DND-41 (cell line): ENCODE measurements at regions not wholly inside any gene's neighbourhood (a gene's known extent, or its start where the extent isn't known, plus 50 kb on each side); places are given as distances from the start of the nearest gene placed in this dataset.

Experiments used
- ATAC-seq: fragments of 200-7000 bp; cut with Tn5 transposase; 3 replicates; pipeline ENCODE4 v1.9.1; 2021; ENCODE audit warnings: low read depth; ENCODE audit not compliant: insufficient read depth
- DNase-seq: peaks from one replicate; pipeline ENCODE4 v3.0.0-alpha.2; 2020
- H2AFZ ChIP-seq: 2 replicates; pipeline ENCODE4 v1.6.0; 2012; ENCODE audit warnings: low read depth, low read length
- H3K27ac ChIP-seq: 2 replicates; pipeline ENCODE4 v1.5.1; 2012; ENCODE audit warnings: low read length, inconsistent platforms
- H3K27me3 ChIP-seq: fragments of 200-600 bp; sonication (generic); 2 replicates; pipeline ENCODE4 v1.6.0; 2012; ENCODE audit warnings: low read length, mild to moderate bottlenecking, inconsistent platforms; ENCODE audit not compliant: insufficient read depth, poor library complexity
- H3K36me3 ChIP-seq: 2 replicates; pipeline ENCODE4 v1.5.1; 2012; ENCODE audit warnings: low read length, inconsistent platforms; ENCODE audit not compliant: insufficient read depth
- H3K4me1 ChIP-seq: 2 replicates; pipeline ENCODE4 v1.5.1; 2012; ENCODE audit warnings: mild to moderate bottlenecking, low read length; ENCODE audit not compliant: insufficient read depth
- H3K4me2 ChIP-seq: 2 replicates; pipeline ENCODE4 v1.6.0; 2012; ENCODE audit warnings: mild to moderate bottlenecking, moderate library complexity, low read length, inconsistent platforms; ENCODE audit not compliant: insufficient read depth
- H3K4me3 ChIP-seq, 2 experiments: fragments of 200-600 bp in 1 of 2; shearing (Covaris generic) in 1 of 2; 2 replicates each; pipeline ENCODE4 v1.5.1; 2012 to 2016; ENCODE audit warnings: inconsistent platforms in 2 of 2, low read length in 2 of 2, mild to moderate bottlenecking in 2 of 2, low read depth in 1 of 2, moderate library complexity in 1 of 2
- H3K79me2 ChIP-seq: 2 replicates; pipeline ENCODE4 v1.6.0; 2012; ENCODE audit warnings: low read length, inconsistent platforms; ENCODE audit not compliant: insufficient read depth
- H3K9ac ChIP-seq: 2 replicates; pipeline ENCODE4 v1.6.0; 2012; ENCODE audit warnings: low read depth, mild to moderate bottlenecking, inconsistent platforms, low read length, moderate library complexity
- H3K9me3 ChIP-seq: 2 replicates; pipeline ENCODE4 v1.5.1; 2012; ENCODE audit warnings: low read length, moderate library complexity, mild to moderate bottlenecking, inconsistent platforms; ENCODE audit not compliant: insufficient read depth, severe bottlenecking
- H4K20me1 ChIP-seq: 2 replicates; pipeline ENCODE4 v1.6.0; 2012; ENCODE audit warnings: low read length; ENCODE audit not compliant: insufficient read depth
- EZH2 ChIP-seq: IDR thresholded peaks from 3 replicates; pipeline ENCODE4 v1.6.1; 2012; ENCODE audit warnings: borderline replicate concordance, low read depth, mild to moderate bottlenecking, moderate library complexity, low read length, inconsistent platforms; ENCODE audit not compliant: severe bottlenecking
- TF ChIP-seq, protein P1 (sequence below): IDR thresholded peaks from 2 replicates; pipeline ENCODE4 v1.5.1; 2012; ENCODE audit warnings: borderline replicate concordance, low read length, moderate library complexity, mild to moderate bottlenecking; ENCODE audit not compliant: poor library complexity, severe bottlenecking; ENCODE audit errors: extremely low read depth

DNA sequence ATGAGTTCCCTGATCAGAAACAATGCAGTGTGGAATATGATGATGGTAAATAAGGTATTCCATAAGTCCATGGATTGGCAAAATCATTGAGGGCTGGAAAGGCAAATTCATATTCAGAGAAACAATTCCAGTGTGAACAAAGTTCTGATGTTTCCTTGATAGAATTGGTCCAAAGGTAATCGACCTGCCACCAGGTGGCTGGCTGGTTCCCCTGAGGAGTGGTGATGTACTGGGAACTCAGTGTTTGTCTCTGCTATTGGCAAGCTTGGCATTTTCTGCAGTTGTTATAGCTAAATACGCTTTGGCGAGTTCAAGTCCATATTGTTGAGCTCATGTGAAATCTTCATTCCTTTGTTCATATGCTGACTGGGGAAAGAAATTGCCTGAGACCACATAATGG lies 165.5 kb upstream of the PTGFR start:
- no peak for ATAC-seq
- H3K4me1 ChIP-seq = no peaks in the 10 kb centered on the region
- no peak overlapping the region for H2AFZ ChIP-seq
- DNase-seq = no peak
- TF ChIP-seq, protein P1, sequence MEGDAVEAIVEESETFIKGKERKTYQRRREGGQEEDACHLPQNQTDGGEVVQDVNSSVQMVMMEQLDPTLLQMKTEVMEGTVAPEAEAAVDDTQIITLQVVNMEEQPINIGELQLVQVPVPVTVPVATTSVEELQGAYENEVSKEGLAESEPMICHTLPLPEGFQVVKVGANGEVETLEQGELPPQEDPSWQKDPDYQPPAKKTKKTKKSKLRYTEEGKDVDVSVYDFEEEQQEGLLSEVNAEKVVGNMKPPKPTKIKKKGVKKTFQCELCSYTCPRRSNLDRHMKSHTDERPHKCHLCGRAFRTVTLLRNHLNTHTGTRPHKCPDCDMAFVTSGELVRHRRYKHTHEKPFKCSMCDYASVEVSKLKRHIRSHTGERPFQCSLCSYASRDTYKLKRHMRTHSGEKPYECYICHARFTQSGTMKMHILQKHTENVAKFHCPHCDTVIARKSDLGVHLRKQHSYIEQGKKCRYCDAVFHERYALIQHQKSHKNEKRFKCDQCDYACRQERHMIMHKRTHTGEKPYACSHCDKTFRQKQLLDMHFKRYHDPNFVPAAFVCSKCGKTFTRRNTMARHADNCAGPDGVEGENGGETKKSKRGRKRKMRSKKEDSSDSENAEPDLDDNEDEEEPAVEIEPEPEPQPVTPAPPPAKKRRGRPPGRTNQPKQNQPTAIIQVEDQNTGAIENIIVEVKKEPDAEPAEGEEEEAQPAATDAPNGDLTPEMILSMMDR = no peak
- no peak for TF ChIP-seq EZH2
- H4K20me1 ChIP-seq = no peaks in the 10 kb centered on the region
- no peak overlapping the region for H3K4me2 ChIP-seq
- no peak overlapping the region for H3K4me3 ChIP-seq
- peaks cover 8% of the 10 kb centered on the region for H3K27me3 ChIP-seq
- no peaks in the 10 kb centered on the region for H3K79me2 ChIP-seq
- no peak overlapping the region for H3K9ac ChIP-seq
- no peak overlapping the region for H3K27ac ChIP-seq
- H3K9me3 ChIP-seq = no peaks in the 10 kb centered on the region
- no peaks in the 10 kb centered on the region for H3K36me3 ChIP-seq

DNA sequence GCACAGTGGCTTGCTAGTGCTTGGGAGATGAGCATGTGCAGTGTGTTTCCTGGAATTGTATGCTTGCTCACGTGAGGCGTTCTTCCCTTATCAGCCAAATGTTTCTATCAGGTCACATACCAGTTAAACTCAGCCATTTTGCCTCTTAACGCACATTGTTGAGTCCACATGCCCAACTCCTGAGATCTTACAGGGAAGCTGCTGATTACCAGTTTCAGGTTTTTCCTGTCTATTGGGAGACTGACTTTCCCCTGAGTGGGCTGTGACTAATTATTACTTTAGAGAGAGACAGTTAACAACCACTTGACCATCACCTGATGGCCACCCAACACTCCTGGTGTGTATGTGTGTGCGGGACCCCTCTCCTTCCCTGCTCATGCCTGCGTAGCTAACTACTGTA lies 161.3 kb upstream of the PTGFR start:
- no peaks in the 10 kb centered on the region for H3K79me2 ChIP-seq
- no peaks in the 10 kb centered on the region for H4K20me1 ChIP-seq
- H3K4me1 ChIP-seq = no peaks in the 10 kb centered on the region
- no peaks in the 10 kb centered on the region for H3K36me3 ChIP-seq
- H2AFZ ChIP-seq = no peak overlapping the region
- no peak for TF ChIP-seq EZH2
- TF ChIP-seq, protein P1 = no peak
- no peak for ATAC-seq
- H3K4me3 ChIP-seq = no peak overlapping the region
- no peak overlapping the region for H3K4me2 ChIP-seq
- H3K9me3 ChIP-seq = no peaks in the 10 kb centered on the region
- H3K27me3 ChIP-seq = no peaks in the 10 kb centered on the region
- no peak overlapping the region for H3K9ac ChIP-seq
- DNase-seq = no peak
- no peak overlapping the region for H3K27ac ChIP-seq

DNA sequence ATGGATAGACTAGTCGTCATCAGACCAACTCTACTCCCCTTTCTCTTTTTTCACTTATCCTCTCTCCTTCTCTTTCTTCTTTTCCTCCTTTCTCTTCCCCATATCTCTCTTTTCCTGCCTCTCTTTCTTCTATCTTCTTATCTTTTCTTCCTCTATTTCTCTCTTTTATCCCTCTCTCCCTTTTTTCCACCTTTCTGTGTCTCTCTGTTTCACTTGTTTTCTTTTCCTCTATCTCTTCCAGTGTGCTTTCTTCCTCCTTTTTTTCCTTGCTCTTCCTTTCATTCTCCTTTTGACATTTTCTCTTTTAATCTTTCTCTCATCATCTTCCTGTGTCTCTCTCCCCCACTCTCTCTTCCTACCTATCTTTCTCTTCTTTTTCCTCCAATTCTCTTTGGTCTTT lies 159.0 kb upstream of the PTGFR start:
- no peaks in the 10 kb centered on the region for H3K27me3 ChIP-seq
- no peak for DNase-seq
- no peaks in the 10 kb centered on the region for H4K20me1 ChIP-seq
- H3K36me3 ChIP-seq = no peaks in the 10 kb centered on the region
- TF ChIP-seq, protein P1 = no peak
- no peak for TF ChIP-seq EZH2
- no peak overlapping the region for H3K4me2 ChIP-seq
- no peak overlapping the region for H3K9ac ChIP-seq
- H3K4me3 ChIP-seq = no peak overlapping the region
- no peak overlapping the region for H3K27ac ChIP-seq
- H3K79me2 ChIP-seq = no peaks in the 10 kb centered on the region
- ATAC-seq = no peak
- H3K4me1 ChIP-seq = no peaks in the 10 kb centered on the region
- no peaks in the 10 kb centered on the region for H3K9me3 ChIP-seq
- H2AFZ ChIP-seq = no peak overlapping the region

DNA sequence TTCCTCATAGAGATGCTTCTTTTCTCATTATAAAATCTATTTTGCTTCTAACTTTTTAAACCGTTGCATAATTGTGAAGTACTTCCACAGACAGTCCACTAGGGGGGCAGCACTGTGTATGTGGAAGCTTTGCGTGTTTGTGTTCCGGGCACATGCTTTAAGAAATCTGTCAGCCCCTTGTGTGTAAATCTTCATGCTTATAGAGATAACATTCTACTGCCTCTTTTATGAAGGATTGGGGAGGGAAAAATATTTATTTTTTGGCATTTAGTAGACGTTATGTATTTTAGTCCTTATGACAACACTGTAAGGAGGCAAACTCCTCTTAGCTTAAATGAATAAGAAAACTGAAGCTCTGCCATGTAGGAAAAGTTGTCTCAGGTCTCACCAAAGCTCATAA lies 157.3 kb upstream of the PTGFR start:
- no peaks in the 10 kb centered on the region for H3K36me3 ChIP-seq
- no peaks in the 10 kb centered on the region for H3K27me3 ChIP-seq
- no peak overlapping the region for H3K9ac ChIP-seq
- no peaks in the 10 kb centered on the region for H3K4me1 ChIP-seq
- H3K4me2 ChIP-seq = no peak overlapping the region
- H2AFZ ChIP-seq = no peak overlapping the region
- H4K20me1 ChIP-seq = no peaks in the 10 kb centered on the region
- no peaks in the 10 kb centered on the region for H3K79me2 ChIP-seq
- TF ChIP-seq, protein P1 = peak; percentile 63
- no peak for TF ChIP-seq EZH2
- ATAC-seq (peak; percentile 62; the same call in 1 of the 3 replicates), DNase-seq (no peak)
- no peak overlapping the region for H3K4me3 ChIP-seq
- no peaks in the 10 kb centered on the region for H3K9me3 ChIP-seq
- no peak overlapping the region for H3K27ac ChIP-seq
